A673 (cell line): ENCODE measurements at regions not wholly inside any gene's neighbourhood (a gene's known extent, or its start where the extent isn't known, plus 50 kb on each side); places are given as distances from the start of the nearest gene placed in this dataset.
"Not testable (repeated sequence)": the region's sequence is repeated elsewhere in the genome, so short reads cannot be mapped to it uniquely, and the experiment has no call there.

Experiments
- BruUV-seq: library from RNA; stranded (reverse); fragments of 400-500 nt; replicated peaks from 2 replicates; lab custom pipeline; 2021; lab: Mats Ljungman, UMichigan
- CTCF ChIA-PET: fragments of 300-600 bp; sonication (Branson Sonifier 250); formaldehyde crosslinking; loops from one replicate; lab custom pipeline; 2022; ENCODE audit warnings: antibody characterized with exemption; lab: Charles Lee
- POLR2A ChIA-PET: fragments of 300-600 bp; sonication (Branson Sonifier 250); formaldehyde crosslinking; loops from one replicate; lab custom pipeline; 2022; ENCODE audit warnings: antibody characterized with exemption; ENCODE audit not compliant: low non-redundant PET; lab: Charles Lee
- DNase-seq: peaks from one replicate; pipeline ENCODE4 v3.0.0-alpha.2; 2015; ENCODE audit warnings: low spot score
- H3K27ac ChIP-seq: fragments of 200-600 bp; sonication (generic); 2 replicates; pipeline ENCODE4 v1.5.1; 2016; ENCODE audit warnings: mixed run types, low read depth, mild to moderate bottlenecking, mixed read lengths, antibody characterized with exemption, low read length; ENCODE audit not compliant: poor library complexity, severe bottlenecking
- H3K27me3 ChIP-seq: fragments of 200-600 bp; sonication (generic); replicated peaks from 2 replicates; pipeline ENCODE4 v1.6.1; 2017; ENCODE audit warnings: mixed run types, low read depth, mild to moderate bottlenecking, mixed read lengths, antibody characterized with exemption, low read length; ENCODE audit not compliant: insufficient read depth, poor library complexity
- H3K36me3 ChIP-seq: fragments of 200-600 bp; sonication (generic); 2 replicates; pipeline ENCODE4 v1.6.1; 2016; ENCODE audit warnings: mixed run types, mild to moderate bottlenecking, mixed read lengths, antibody characterized with exemption, low read length; ENCODE audit not compliant: insufficient read depth, poor library complexity, severe bottlenecking
- H3K4me1 ChIP-seq: fragments of 200-600 bp; sonication (generic); 2 replicates; pipeline ENCODE4 v1.6.1; 2017; ENCODE audit warnings: mixed run types, mild to moderate bottlenecking, mixed read lengths, antibody characterized with exemption, low read length; ENCODE audit not compliant: insufficient read depth, poor library complexity, severe bottlenecking
- H3K4me3 ChIP-seq: fragments of 200-600 bp; sonication (generic); 2 replicates; pipeline ENCODE4 v1.5.1; 2016; ENCODE audit warnings: low read depth, mixed run types, mild to moderate bottlenecking, mixed read lengths, low read length; ENCODE audit not compliant: poor library complexity, severe bottlenecking
- H3K9me3 ChIP-seq: fragments of 200-600 bp; sonication (generic); 2 replicates; pipeline ENCODE4 v1.6.1; 2016; ENCODE audit warnings: mixed run types, low read depth, mild to moderate bottlenecking, mixed read lengths, antibody characterized with exemption, low read length; ENCODE audit not compliant: poor library complexity, severe bottlenecking
- CTCF ChIP-seq: fragments of 300-800, 200-600 bp; sonication (generic); conservative IDR thresholded peaks from 2 replicates; pipeline ENCODE4 v1.5.1; 2017; ENCODE audit warnings: low read depth, mild to moderate bottlenecking, antibody characterized with exemption, low read length, moderate library complexity, mixed read lengths
- EZH2 ChIP-seq: fragments of 200-600 bp; sonication (generic); IDR thresholded peaks from 2 replicates; pipeline ENCODE4 v1.6.1; 2017; ENCODE audit warnings: borderline replicate concordance, low read depth, mild to moderate bottlenecking, mixed read lengths, antibody characterized with exemption, low read length; ENCODE audit not compliant: poor library complexity, severe bottlenecking
- intact Hi-C: fragments of 100-400 bp; cut with micrococcal nuclease; formaldehyde crosslinking; loops from one replicate; pipeline ENCODE4 v1.10.0; 2022; ENCODE audit not compliant: unreplicated experiment

- H3K4me1 ChIP-seq, result no peaks in the 10 kb centered on the region
- H3K36me3 ChIP-seq, result no peaks in the 10 kb centered on the region
- no peak for TF ChIP-seq CTCF
- no peak for TF ChIP-seq EZH2
- ChIA-PET CTCF (no interaction called here), POLR2A (no interaction called here)
- no peaks in the 10 kb centered on the region for H3K9me3 ChIP-seq
- H3K27me3 ChIP-seq, result no peaks in the 10 kb centered on the region
- H3K27ac ChIP-seq, result no peak overlapping the region
- BruUV-seq, result no TSS peak
- no peak overlapping the region for H3K4me3 ChIP-seq
- no peak for DNase-seq
- intact Hi-C loops, result no loop called here
Observed at GRCh38 chr2:184416146-184416913, 182.0 kb upstream of the ZNF804A start.

- H3K36me3 ChIP-seq, result no peaks in the 10 kb centered on the region
- no peak for TF ChIP-seq CTCF
- TF ChIP-seq EZH2, result no peak
- BruUV-seq, result no TSS peak
- H3K27ac ChIP-seq, result no peak overlapping the region
- intact Hi-C loops, result no loop called here
- H3K9me3 ChIP-seq, result no peaks in the 10 kb centered on the region
- CTCF ChIA-PET, result no interaction called here
- no peak for DNase-seq
- H3K4me3 ChIP-seq, result no peak overlapping the region
- POLR2A ChIA-PET, result no interaction called here
- no peaks in the 10 kb centered on the region for H3K27me3 ChIP-seq
- no peaks in the 10 kb centered on the region for H3K4me1 ChIP-seq
Observed at GRCh38 chr2:184419744-184420143, 178.6 kb upstream of the ZNF804A start.

- CTCF ChIA-PET, H3K27ac ChIP-seq, H3K4me3 ChIP-seq, DNase-seq, H3K9me3 ChIP-seq, H3K4me1 ChIP-seq, H3K27me3 ChIP-seq, H3K36me3 ChIP-seq, intact Hi-C loops, BruUV-seq: not testable (repeated sequence)
- POLR2A ChIA-PET, result interaction anchor here (0.6 kb wide), 1 partner anchor 605 kb away, joined by 3 read pairs; no protein-coding TSS in a partner anchor
Observed at GRCh38 chr2:184421456-184421855, 176.9 kb upstream of the ZNF804A start.

- CTCF ChIA-PET, result no interaction called here
- Histone ChIP-seq H3K27me3 (no peaks in the 10 kb centered on the region), H3K9me3 (no peaks in the 10 kb centered on the region), H3K4me1 (no peaks in the 10 kb centered on the region), H3K36me3 (no peaks in the 10 kb centered on the region), H3K27ac (no peak overlapping the region), H3K4me3 (no peak overlapping the region)
- POLR2A ChIA-PET, result no interaction called here
- TF ChIP-seq EZH2 (no peak), CTCF (no peak)
- DNase-seq, result peak; percentile 2
- intact Hi-C loops, result no loop called here
- BruUV-seq, result no TSS peak
Observed at GRCh38 chr2:184425083-184425482, 173.2 kb upstream of the ZNF804A start.
